Ishikawa (cell line): ENCODE measurements at regions not wholly inside any gene's neighbourhood (a gene's known extent, or its start where the extent isn't known, plus 50 kb on each side); places are given as distances from the start of the nearest gene placed in this dataset.

Experiments
- EGR1 ChIP-seq: IDR thresholded peaks from 2 replicates; pipeline ENCODE4 v1.6.1; 2012
- EP300 ChIP-seq: IDR thresholded peaks from 2 replicates; pipeline ENCODE4 v1.6.1; 2012; ENCODE audit warnings: borderline replicate concordance
- FOXM1 ChIP-seq: IDR thresholded peaks from 2 replicates; pipeline ENCODE4 v1.6.1; 2012; ENCODE audit warnings: low read depth, borderline replicate concordance
- NFIC ChIP-seq: IDR thresholded peaks from 2 replicates; pipeline ENCODE4 v1.6.1; 2012
- RAD21 ChIP-seq: IDR thresholded peaks from 2 replicates; pipeline ENCODE4 v1.6.1; 2012; ENCODE audit warnings: low read depth
- TF ChIP-seq, protein P1 (sequence below): IDR thresholded peaks from 2 replicates; pipeline ENCODE4 v1.6.1; 2012
- TF ChIP-seq, protein P2 (sequence below): IDR thresholded peaks from 2 replicates; pipeline ENCODE4 v1.6.1; 2012
- TF ChIP-seq, protein P3 (sequence below): IDR thresholded peaks from 2 replicates; pipeline ENCODE4 v1.6.1; 2012; ENCODE audit warnings: low read depth, mild to moderate bottlenecking

DNA sequence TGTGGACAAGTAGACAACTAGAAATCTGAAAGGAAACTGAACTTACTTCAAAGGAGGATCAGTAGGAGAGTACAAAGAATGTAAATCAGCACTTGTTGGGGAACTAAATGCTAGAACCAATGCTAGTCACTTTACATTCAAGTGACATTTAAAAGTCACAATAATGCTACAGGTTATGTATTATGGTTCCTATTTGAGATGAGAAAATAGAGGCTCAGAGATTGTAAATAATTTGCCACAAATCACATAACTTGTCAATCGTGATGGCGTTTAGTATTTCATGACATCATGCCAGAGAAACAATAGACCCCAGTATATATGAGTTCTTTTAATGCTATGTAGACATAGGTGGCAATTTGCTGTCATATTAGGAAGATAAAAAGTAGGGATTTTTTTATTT lies 467.8 kb upstream of the CBLB start:
- TF ChIP-seq, protein P1, sequence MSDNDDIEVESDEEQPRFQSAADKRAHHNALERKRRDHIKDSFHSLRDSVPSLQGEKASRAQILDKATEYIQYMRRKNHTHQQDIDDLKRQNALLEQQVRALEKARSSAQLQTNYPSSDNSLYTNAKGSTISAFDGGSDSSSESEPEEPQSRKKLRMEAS: no peak
- TF ChIP-seq EP300 (no peak), RAD21 (no peak), NFIC (no peak), FOXM1 (no peak), EGR1 (no peak)
- TF ChIP-seq, protein P2, sequence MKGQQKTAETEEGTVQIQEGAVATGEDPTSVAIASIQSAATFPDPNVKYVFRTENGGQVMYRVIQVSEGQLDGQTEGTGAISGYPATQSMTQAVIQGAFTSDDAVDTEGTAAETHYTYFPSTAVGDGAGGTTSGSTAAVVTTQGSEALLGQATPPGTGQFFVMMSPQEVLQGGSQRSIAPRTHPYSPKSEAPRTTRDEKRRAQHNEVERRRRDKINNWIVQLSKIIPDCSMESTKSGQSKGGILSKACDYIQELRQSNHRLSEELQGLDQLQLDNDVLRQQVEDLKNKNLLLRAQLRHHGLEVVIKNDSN: no peak
- TF ChIP-seq, protein P3, sequence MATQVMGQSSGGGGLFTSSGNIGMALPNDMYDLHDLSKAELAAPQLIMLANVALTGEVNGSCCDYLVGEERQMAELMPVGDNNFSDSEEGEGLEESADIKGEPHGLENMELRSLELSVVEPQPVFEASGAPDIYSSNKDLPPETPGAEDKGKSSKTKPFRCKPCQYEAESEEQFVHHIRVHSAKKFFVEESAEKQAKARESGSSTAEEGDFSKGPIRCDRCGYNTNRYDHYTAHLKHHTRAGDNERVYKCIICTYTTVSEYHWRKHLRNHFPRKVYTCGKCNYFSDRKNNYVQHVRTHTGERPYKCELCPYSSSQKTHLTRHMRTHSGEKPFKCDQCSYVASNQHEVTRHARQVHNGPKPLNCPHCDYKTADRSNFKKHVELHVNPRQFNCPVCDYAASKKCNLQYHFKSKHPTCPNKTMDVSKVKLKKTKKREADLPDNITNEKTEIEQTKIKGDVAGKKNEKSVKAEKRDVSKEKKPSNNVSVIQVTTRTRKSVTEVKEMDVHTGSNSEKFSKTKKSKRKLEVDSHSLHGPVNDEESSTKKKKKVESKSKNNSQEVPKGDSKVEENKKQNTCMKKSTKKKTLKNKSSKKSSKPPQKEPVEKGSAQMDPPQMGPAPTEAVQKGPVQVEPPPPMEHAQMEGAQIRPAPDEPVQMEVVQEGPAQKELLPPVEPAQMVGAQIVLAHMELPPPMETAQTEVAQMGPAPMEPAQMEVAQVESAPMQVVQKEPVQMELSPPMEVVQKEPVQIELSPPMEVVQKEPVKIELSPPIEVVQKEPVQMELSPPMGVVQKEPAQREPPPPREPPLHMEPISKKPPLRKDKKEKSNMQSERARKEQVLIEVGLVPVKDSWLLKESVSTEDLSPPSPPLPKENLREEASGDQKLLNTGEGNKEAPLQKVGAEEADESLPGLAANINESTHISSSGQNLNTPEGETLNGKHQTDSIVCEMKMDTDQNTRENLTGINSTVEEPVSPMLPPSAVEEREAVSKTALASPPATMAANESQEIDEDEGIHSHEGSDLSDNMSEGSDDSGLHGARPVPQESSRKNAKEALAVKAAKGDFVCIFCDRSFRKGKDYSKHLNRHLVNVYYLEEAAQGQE: no peak
